GM13976 (cell line): ENCODE measurements at regions not wholly inside any gene's neighbourhood (a gene's known extent, or its start where the extent isn't known, plus 50 kb on each side); places are given as distances from the start of the nearest gene placed in this dataset.

Experiments used
- DNase-seq: peaks from one replicate; pipeline ENCODE4 v3.0.0; 2012; ENCODE audit warnings: low spot score
- in situ Hi-C: fragments of 300-500 bp; cut with MboI; formaldehyde crosslinking; loops from one replicate; pipeline ENCODE4 v1.12.0; 2022; ENCODE audit warnings: low sequenced_read_pairs, mixed read lengths, inconsistent platforms; ENCODE audit not compliant: unreplicated experiment
- TF ChIP-seq, protein P1 (sequence below): IDR thresholded peaks from 2 replicates; pipeline ENCODE4 v1.5.1; 2012; ENCODE audit warnings: borderline replicate concordance, mild to moderate bottlenecking; ENCODE audit not compliant: insufficient read depth; ENCODE audit errors: extremely low read depth, missing control alignments, control extremely low read depth

DNA sequence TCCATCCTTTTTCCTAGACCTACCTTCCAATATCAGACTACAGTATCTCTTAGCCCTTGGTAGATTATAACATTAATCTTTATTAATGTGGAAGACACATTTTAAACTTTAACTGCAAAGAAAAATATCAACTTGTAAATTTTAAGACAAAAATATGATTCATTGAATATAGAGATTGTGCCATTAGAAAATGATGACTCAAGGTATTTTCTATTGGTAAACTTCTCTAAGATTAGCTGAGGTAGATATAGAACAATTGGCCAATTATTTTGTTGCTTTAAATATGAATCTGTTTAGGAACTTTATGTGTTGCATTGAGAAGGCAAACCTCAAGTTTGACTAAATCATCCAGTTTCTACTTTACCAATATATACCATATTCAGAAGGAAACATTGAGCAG lies 604.7 kb downstream of the CBLN2 start:
- DNase-seq: no peak
- in situ Hi-C loops: no loop called here
- TF ChIP-seq, protein P1, sequence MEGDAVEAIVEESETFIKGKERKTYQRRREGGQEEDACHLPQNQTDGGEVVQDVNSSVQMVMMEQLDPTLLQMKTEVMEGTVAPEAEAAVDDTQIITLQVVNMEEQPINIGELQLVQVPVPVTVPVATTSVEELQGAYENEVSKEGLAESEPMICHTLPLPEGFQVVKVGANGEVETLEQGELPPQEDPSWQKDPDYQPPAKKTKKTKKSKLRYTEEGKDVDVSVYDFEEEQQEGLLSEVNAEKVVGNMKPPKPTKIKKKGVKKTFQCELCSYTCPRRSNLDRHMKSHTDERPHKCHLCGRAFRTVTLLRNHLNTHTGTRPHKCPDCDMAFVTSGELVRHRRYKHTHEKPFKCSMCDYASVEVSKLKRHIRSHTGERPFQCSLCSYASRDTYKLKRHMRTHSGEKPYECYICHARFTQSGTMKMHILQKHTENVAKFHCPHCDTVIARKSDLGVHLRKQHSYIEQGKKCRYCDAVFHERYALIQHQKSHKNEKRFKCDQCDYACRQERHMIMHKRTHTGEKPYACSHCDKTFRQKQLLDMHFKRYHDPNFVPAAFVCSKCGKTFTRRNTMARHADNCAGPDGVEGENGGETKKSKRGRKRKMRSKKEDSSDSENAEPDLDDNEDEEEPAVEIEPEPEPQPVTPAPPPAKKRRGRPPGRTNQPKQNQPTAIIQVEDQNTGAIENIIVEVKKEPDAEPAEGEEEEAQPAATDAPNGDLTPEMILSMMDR: no peak

DNA sequence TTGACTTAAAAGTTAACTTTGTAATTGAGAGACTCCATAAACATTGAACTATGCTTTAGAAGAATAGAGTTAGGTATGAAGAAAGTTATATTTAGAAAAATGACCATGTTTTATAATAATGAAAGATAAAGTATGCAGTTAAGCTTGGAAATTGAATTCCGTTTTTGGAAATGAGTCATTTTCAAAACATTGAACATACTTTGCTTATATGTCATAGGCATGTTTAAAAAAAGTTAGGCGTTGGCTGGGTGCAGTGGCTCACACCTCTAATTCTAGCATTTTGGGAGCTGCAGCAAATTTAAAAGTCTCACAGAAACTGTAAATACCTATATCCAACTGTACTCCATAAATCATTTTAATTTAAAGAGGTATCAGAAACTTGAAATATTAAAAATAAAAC lies 607.4 kb downstream of the CBLN2 start:
- TF ChIP-seq, protein P1: no peak
- in situ Hi-C loops: no loop called here
- no peak for DNase-seq

DNA sequence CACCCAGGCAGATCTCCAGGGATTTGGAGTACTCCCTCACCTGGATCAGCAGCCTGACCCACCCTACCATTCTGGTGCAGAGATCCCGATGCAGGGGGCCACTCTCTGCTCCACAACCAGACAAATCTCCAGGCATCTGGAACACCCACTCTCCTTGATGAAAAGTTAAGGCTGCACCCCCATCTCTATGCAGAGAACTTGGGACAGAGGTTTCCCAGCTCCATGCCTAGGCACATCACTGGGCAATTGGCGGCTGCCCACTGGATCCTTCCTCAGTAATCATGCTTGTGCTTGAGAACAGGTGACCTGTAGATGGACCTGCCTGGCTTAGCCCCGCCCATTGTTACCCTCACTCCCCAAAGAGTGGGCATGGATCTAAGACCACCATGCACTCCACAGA lies 624.9 kb downstream of the CBLN2 start:
- in situ Hi-C loops: no loop called here
- DNase-seq: no peak
- TF ChIP-seq, protein P1: no peak

GRCh38 chr18:71913641-71914040 lies 630.5 kb downstream of the CBLN2 start:
- in situ Hi-C loops: no loop called here
- TF ChIP-seq, protein P1: no peak
- no peak for DNase-seq

DNA sequence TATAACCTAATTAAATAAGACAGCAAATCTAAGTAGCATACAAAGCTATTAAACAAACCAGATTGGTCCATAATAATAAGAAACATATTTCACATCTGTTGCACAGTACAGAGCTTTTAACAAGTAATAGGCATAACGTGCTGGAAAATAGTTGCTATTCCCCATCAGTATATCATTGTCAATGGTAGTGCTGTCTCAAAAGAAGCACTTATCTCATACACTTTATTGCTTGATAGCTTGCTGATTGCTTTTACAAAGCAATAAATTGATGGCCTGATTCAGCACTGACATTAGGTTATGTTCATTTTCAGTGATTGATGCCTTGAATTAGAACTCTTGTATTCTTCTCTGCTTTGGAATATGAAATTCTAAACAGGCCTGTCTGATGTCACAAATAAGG lies 641.7 kb downstream of the CBLN2 start:
- in situ Hi-C loops: no loop called here
- TF ChIP-seq, protein P1: no peak
- no peak for DNase-seq

- no peak for DNase-seq
These were observed 644.3 kb downstream of the CBLN2 start for GRCh38 chr18:71899707-71900472.

More at GRCh38 chr18:71899707-71900472, 644.3 kb downstream of the CBLN2 start:
- TF ChIP-seq, protein P1: no peak
- in situ Hi-C loops: no loop called here
